NCI-H82 treated with DMSO at 0.1 percent for 48 hours (cell line): ENCODE measurements at regions not wholly inside any gene's neighbourhood (a gene's known extent, or its start where the extent isn't known, plus 50 kb on each side); places are given as distances from the start of the nearest gene placed in this dataset.

Source experiments
- DNase-seq: peaks from one replicate; lab custom pipeline; 2025; ENCODE audit not compliant: unreplicated experiment; lab: John Stamatoyannopoulos, UW

GRCh38 chr13:78341032-78341431 lies 262.3 kb downstream of the POU4F1 start:
- DNase-seq = no peak

DNA sequence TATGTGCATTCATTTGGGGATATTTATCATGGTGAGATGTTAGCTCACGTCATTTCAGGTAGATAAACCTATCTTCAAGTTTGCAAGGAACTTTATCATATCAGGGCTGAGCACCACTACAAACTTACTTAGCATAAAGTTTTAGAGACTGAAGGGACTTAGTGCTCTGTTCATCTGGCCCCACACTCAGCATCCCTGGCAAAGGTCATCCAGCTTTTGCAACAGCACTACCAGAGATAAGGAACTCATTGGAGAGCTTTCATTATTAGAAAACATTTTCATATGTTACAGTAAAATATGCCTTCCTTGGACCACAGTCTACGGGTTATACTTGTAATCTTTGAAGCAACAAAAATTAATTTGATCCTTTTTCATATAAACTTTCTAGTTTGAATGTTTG lies 263.4 kb downstream of the POU4F1 start:
- DNase-seq = no peak

DNA sequence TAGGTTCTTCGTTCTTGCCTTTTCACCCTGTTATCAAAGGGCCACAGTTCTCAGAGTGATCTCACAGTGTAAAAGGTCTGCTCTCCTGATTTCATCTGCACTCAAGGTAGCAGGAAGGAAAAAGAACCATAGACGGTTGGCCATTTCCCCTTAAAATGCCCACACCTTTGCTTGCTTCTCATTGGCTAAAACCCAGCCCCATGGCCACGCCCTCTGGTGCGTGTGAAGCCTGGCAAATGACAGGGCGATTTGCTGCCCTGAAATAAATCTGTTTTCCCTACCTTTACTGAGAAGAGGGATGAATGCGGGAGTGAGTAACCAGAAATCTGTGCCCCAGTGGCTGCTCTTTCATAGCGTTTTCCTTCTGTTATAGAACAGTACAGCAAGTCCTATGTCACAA lies 269.3 kb downstream of the POU4F1 start:
- DNase-seq = no peak

GRCh38 chr13:78326633-78327032 lies 276.7 kb downstream of the POU4F1 start:
- no peak for DNase-seq

GRCh38 chr13:78325585-78325984 lies 277.8 kb downstream of the POU4F1 start:
- DNase-seq = no peak

DNA sequence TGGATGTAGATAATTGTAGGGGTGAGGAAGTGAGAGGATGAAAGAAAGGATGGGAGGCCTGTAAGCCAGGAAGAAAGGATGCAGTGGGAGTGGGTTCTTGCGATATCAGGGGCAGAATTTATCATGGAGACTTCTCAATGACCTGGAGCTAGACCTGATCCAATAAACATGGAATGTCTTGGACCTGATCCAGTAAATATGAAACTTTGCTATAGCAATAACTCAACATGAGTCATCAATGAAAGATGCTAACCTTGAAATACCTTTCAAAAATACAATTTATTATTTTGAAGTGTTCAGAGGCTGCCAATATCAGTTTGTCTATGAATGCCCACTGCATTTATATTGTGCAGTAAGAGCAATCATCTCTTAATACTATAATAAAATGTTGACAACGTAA lies 279.5 kb downstream of the POU4F1 start:
- no peak for DNase-seq

- DNase-seq = no peak
These were observed 280.3 kb downstream of the POU4F1 start for GRCh38 chr13:78323040-78323439.

GRCh38 chr13:78319101-78319627 lies 284.2 kb downstream of the POU4F1 start:
- DNase-seq = no peak

DNA sequence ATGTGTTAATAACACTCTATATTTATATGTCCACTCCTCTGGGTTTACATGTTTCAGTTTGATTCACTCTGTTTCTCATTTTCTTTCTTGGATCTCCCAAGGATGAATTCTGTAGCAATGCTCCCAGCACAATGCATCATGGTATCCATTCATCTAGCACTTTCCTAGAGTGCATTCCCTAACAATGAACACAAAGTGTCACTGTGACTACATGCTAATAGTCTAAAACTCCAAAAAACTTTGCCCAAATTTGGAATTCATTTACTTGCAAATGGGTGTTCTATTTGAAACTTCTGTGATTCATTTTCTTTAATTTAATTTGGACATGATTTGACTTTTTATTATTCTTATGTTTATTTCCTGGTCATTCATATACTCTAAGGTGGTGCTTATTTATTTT lies 286.3 kb downstream of the POU4F1 start:
- no peak for DNase-seq

- DNase-seq = no peak
These were observed 293.7 kb downstream of the POU4F1 start for GRCh38 chr13:78309497-78310180.

DNA sequence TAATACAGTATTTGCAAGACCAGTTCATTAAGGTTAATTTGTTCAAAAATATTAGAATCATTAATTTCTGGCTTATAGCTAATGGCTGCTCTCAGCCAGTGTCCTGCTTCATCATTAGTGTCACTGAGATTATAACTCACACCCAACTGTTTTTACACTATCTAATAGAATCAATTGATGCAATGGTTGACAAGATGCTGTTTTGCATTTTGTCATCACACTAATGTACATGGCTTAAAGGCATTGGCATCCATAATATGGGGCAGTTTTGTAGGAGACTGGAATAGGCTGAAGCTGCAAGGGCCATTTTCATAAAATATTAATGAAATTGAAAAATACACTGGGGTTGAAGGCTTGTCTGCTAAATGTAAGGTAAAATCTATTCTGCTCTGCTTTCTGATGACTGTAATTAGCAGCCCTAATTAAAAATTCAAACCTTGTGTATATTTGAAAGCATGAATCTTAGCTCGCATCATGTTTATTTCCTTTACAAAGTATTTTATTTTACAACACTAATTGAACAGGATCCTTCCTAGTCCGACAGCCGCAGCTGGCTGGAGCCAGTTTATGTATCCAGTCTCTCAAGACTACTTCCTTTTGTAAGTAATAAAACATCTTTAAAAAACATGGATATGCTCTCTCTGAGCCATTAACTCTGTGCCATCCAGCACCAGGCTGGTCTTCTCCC lies 296.7 kb downstream of the POU4F1 start:
- no peak for DNase-seq

GRCh38 chr13:78305171-78305570 lies 298.2 kb downstream of the POU4F1 start:
- no peak for DNase-seq

DNA sequence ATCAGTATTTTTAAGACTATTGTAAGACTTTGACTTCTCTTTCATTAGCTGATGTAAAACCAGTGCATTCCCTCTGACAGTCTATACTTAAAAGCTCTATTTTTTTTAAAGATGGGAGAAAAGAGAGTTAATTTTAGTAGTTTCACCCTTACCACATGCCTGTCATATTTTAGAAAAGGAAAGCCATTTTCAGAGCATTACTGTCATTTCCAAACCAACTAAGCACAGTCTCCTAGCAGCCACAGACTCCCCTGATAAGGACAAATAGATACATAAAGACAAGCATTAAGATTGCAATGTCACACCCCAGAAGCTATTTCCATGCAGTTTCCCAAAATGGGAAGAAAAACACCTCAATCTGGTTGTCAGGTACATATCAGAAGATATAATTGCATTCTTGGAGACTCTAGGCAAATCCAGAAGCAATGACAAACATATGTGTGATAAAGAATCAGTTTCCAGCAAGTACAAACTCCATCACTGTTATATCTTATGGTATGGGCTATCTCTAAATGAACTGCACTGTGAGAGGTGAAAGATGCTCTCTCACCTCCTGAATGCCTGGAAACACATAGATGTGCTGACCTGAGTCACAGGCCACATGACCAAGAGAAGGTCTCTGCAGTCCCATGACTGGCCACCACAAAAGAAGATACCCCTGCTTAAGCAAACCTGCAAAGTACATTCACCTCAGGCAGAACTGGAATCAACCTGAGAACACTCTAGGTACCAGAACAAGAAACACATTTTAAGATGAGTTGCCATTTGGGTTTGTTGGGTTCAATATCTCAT lies 303.3 kb downstream of the POU4F1 start:
- DNase-seq = no peak

DNA sequence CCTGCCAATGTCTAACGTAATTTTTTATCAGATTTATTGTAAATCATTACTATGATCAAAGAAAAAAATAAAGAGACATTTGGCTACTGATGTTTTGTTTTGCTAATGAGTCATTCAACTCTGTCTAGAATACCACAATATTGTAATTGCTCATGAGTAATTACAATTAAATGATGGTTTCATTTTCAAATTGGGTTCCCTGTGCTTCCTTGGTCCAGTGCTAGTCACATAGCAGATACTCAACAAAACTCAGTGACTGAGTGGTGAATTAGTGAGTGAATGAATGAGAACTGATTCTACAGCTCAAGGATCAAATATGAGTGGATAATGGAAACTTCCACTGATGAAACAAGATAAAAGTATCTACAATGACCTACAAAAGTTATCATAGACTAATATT lies 304.7 kb downstream of the POU4F1 start:
- DNase-seq = no peak

DNA sequence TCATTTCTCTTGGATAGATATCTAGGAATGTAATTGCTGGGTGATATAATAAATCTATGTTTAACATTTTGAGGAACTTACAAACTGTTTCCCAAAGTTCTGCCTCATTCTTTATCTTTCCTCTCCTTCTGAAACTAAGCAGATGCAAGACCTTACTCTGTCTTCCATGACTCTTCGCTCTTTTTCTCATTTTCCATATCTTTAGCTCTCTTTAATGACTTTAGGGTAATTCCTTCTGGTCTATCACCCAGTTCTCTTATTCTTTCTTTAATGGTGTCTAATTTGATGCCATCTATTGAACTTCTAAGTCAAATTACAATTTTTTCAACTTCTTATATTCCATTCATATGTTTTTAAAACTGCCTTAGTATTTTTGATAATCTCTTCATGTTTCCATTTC lies 316.6 kb downstream of the POU4F1 start:
- no peak for DNase-seq

DNA sequence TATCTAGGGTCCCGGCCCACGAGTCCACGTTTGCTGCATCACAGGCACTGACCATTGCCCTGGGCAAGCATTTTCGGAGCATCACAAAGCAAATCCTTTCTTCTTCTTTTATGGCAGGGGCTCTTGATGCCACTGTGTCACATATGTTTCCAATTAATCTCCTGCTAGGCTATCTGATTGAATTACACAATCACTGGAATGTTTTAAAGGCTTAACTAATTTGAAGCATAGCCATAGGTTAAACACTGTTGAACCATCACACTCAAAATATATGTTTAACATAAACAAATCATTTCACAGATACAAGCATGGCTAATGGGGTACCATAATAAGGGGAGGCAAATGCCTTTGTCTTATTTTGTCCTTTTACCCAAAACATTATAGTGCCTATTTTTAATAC lies 338.3 kb downstream of the POU4F1 start:
- no peak for DNase-seq

DNA sequence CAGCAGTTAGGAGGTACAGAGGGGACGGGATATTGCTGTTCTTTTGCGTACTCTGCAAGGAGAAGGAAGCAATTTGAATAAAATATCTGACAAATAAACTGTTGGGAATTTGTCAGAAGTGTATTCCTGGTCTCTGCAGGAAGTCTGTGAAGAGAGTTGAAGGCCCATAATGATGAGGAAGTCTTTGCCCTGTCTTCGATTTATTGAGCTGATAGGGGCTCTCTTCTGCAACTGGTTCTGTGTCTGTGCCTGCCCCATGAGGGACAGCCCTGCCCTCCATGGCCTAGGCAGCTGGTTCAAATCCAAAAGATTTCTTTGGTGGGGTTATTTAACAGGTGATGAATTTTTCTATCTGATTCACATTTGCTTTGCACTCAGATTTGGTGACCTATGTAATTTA lies 339.7 kb upstream of the EDNRB start:
- no peak for DNase-seq

DNA sequence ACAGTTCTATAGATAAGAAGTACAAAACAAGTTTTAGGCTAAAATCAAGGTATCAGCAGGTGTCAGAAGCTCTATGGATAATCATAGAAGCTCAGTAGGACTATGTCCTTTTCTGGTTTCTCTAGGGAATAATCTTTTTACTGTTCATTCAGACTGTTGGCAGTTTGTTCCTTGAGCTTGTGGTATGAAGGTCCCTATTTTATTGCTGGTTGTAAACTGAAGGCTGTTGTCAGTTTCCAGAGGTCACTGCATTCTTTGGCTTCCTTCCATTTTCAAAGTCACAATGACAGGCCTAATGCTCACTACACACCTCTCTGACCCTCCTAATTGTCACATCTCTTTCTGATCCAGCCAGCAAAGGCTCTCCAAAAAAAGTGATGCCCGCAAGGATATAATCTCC lies 337.9 kb upstream of the EDNRB start:
- DNase-seq = no peak

DNA sequence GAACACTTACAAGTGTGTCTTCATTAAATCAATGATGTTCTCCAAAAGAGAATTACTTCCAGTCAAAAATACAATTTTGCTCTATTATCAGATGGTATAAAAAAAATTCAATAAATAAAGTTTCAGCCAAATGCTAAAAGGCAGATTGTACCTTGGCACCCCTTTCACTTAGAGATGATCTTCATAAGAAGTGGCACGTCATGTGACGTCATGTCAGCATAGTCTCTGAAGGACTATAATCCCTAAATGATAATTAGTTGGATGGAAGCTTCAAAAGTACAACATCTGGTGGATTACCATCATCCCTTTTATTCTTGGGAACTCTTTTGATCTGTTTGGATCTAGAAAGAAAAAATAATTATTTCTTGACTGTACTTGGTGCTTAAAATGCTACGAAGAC lies 335.5 kb upstream of the EDNRB start:
- no peak for DNase-seq

- DNase-seq = no peak
These were observed 328.7 kb upstream of the EDNRB start for GRCh38 chr13:78247362-78247761.

GRCh38 chr13:78241278-78241919 lies 322.8 kb upstream of the EDNRB start:
- peak; percentile 46 for DNase-seq
